Adrenal gland (tissue), 5 donors: ENCODE measurements at regions not wholly inside any gene's neighbourhood (a gene's known extent, or its start where the extent isn't known, plus 50 kb on each side); places are given as distances from the start of the nearest gene placed in this dataset.
"Not testable (repeated sequence)": the region's sequence is repeated elsewhere in the genome, so short reads cannot be mapped to it uniquely, and the experiment has no call there.

Experiments
- POLR2A ChIP-seq, 2 donors: fragments of 450-650 bp; IDR thresholded peaks; one replicate each; pipeline ENCODE4 v1.6.1; 2017; ENCODE audit warnings: antibody characterized with exemption in 2 of 2, mild to moderate bottlenecking in 2 of 2, moderate library complexity in 1 of 2
- TF ChIP-seq, protein P1 (sequence below), 6 experiments: fragments of 450-650 bp in 4 of 6; fragments of 200-600 bp in 2 of 6; sonication (generic) in 1 of 6; IDR thresholded peaks; 1 replicate in 5 of 6; 2 replicates in 1 of 6; pipeline versions ENCODE4 v1.5.1 to v1.8.0; 2016 to 2021; ENCODE audit warnings: antibody characterized with exemption in 6 of 6, mild to moderate bottlenecking in 2 of 6, moderate library complexity in 1 of 6
- donor health status: DM: no; HTN: no; CAD: no.

GRCh38 chr7:76838357-76838756, 193.8 kb downstream of the SPDYE17 start:
- not testable (repeated sequence) for TF ChIP-seq POLR2A (IDR thresholded peaks at IDR 0.05)
- TF ChIP-seq, protein P1, sequence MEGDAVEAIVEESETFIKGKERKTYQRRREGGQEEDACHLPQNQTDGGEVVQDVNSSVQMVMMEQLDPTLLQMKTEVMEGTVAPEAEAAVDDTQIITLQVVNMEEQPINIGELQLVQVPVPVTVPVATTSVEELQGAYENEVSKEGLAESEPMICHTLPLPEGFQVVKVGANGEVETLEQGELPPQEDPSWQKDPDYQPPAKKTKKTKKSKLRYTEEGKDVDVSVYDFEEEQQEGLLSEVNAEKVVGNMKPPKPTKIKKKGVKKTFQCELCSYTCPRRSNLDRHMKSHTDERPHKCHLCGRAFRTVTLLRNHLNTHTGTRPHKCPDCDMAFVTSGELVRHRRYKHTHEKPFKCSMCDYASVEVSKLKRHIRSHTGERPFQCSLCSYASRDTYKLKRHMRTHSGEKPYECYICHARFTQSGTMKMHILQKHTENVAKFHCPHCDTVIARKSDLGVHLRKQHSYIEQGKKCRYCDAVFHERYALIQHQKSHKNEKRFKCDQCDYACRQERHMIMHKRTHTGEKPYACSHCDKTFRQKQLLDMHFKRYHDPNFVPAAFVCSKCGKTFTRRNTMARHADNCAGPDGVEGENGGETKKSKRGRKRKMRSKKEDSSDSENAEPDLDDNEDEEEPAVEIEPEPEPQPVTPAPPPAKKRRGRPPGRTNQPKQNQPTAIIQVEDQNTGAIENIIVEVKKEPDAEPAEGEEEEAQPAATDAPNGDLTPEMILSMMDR (IDR thresholded peaks at IDR 0.05) = not testable (repeated sequence)
